Stimulated activated CD4-positive, alpha-beta T cell treated with anti-CD3 and anti-CD28 coated beads, Interleukin-2, amount 100 ng/mL, for 24 hours (primary cell): ENCODE measurements at regions not wholly inside any gene's neighbourhood (a gene's known extent, or its start where the extent isn't known, plus 50 kb on each side); places are given as distances from the start of the nearest gene placed in this dataset.

Experiments
- DNase-seq, 2 donors: peaks; one replicate each; pipeline ENCODE4 v3.0.0-alpha.2; 2020

- no peak for DNase-seq
These were observed 146.0 kb upstream of the FRMD4B start for GRCh38 chr3:69531576-69532546.

DNA sequence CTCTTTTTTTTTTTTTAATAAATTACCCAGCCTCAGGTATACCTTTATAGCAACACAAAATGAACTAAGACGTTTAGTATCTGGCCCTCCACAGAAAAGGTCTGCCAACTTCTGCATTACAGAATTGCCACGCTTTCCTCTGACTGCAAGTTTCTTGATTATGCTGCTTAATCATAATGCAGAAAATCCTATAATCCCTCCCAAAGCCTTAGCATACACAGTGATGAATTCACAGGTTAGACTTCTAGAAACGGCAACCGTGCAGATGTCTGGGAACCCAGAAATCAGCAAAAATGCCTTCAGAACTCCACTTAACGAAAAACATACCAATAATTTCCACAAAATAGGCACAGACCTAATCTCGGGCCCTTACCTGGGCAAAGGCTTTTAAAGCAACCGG is 144.7 kb upstream of the FRMD4B start:
- DNase-seq = no peak

DNA sequence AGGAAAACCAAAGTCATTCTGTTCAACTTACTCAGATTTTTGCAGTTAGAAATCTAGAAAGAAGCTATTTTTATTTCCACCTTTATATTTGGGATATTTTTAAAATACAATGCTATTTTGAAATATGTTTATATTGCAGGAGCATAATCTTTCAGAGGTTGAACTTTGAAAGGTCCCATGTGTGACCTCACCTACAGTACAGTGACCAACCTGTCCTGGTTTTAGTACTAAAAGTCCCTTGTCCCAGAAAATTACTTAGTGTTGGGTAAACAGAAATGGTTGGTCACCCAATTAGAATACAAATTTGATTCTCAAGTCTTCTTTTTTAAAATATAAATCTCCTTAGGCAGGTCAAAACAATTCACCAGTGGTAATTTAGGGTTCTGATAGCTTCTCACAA is 141.6 kb upstream of the FRMD4B start:
- no peak for DNase-seq

DNA sequence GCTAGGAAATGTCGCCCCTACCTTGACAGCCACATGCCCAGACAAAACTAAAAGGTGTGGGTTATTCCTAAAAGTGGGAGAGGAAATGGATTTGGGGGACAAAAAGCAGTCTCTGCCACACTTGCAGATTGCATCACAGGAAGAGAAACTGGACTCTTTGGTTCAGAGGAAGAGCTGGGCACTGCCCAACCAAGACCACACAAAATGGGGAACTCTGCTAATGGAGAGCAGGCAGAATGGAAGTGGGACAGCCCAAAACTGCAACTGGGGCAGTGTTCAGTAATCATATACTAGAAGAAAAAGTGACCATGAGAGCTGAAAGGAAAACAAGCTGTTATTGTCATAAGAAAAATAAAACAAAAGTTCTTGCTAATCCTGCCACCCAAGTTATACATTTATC is 138.9 kb upstream of the FRMD4B start:
- DNase-seq = no peak

DNA sequence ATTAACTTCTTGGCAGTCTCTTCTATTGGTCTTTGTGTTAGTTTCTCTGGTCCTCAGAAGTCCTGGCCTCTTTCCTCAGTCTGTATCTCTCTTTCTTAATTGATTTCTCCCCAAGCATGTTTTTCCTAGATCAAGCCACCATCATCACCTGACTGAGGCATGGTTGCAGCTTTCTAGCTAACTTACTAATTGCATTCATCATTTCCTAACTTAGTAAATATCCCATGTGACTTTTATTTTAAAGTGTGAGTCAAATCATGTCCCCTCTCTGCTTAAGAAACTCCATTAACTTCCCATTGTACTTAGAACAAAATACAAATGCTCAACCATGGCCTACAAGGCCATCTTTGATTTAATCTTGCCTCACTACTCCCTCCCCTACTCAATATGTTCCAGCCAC is 135.4 kb upstream of the FRMD4B start:
- DNase-seq = no peak

DNA sequence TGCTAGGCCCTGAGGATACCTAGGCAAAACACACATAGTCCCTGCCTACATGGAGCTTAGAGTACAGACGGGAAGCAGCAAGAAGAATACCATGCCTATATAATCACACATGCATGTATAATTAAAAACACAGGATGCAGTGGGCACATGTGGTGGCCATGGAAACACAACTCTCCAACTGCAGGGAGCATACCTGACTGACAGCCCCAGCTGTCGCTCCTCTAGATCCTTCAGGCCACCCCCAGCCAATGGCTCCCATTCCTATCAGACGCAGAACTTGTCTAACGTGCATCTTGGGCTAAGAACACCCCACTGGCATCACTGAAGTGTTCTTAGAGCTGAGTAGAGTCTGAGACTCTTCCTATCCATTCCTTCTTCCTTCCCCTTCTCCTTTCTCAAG is 125.5 kb upstream of the FRMD4B start:
- no peak for DNase-seq

DNA sequence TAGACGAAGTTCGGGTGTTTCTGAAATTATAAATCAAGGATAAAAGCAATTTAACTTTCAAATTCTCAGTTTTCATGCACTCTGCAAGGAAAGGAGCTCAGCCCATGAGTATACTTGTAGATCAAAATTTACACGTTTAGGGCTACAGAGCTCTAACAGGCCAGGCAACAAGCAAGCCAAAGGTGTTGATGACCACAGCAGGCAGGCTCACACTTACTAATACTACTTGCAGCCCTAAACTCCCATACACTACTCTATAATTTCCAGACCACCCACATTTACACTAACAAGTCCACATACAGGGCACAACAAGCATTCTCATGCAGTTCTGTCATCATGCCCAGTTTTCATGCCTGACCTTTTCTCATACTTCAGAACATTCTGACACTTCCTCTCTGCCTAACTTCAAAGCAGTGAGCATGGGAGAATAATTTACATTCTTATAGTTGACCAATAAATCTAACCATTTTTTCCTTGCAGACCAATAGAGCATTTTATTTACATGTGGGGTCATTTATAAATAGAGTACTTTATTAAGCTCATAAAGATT is 124.7 kb upstream of the FRMD4B start:
- DNase-seq = no peak

DNA sequence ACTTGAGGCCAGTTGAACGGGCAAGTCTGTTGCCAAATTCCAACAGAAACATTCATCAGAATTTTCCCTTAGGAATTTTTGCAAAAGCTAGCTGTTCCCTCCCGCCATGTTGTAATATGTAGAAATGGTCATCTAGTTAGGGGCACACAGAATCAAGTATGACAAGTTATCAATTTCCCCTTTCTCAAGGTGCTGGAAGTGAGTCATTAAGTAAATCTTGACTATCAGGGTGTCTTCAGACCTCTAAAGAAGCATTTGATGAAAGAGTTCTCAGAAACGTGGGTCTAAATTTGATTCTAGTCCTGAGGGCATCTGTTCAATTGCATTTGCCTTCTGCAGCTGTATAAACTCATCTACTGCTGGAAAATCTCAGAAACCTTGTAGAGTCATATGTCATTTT is 123.4 kb upstream of the FRMD4B start:
- no peak for DNase-seq

- DNase-seq = no peak
These were observed 120.0 kb upstream of the FRMD4B start for GRCh38 chr3:69505770-69506407.

GRCh38 chr3:69504232-69504631 is 118.3 kb upstream of the FRMD4B start:
- no peak for DNase-seq

DNA sequence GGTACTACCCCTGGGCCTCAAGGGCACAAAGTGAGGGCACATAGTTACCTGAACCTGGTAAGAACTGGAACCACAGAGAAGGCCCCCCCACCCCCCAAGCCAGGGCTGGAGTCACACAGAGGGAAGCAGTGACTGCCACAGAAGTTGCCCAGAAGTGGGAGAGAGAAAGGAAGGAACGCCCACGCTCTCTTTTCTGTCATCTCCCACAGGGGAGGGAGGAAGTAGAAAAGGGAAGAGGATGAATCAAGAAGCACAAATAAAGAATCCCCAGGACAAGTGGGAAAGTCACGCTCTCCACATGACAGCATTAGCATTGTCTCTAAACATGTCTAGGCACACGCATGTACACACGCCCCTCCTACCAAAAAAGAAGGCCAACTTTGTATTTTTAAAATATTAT is 114.7 kb upstream of the FRMD4B start:
- DNase-seq = no peak

DNA sequence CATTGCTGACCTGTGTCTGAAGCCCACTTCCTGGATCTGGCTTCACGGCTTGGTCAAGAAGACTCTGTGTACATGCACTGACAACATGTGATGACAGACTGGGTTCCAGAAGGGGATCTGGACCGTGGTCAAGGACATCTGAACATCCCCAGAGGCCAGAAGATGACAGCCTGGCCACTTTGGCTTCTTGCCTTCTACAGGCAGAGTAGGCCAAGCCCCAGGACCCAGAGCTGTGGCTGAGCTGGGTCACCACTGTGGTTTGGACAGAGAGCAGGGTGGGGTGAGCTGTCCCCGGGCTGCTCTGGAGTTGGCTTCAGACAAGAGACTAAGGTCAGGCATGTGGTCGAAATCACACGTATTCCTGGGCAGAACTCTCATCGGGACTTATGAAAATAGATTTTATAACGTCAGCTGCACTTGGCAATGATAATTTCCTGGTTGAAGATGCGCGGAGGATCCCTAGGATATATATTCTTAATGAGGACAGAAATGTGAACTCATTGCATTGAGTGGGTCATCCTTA is 114.1 kb upstream of the FRMD4B start:
- no peak for DNase-seq

DNA sequence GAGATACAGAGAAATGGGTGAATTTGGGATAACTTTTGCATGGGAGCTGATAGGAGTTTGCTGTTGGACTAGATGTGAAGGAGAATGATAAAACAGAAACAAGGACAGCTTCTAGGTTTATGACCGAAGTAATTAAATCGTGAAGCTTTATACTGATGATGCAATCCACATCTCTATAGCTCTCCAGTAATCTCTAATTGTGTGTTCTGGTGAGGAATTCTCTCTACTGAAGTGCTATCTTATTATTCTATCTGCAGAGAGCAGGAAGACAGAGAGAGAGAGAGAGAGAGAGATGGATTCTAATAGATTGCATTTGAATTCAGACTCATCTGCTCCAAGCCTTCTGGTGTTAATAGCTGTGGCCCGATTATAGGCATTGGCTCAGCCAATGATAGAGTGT is 113.5 kb upstream of the FRMD4B start:
- no peak for DNase-seq

DNA sequence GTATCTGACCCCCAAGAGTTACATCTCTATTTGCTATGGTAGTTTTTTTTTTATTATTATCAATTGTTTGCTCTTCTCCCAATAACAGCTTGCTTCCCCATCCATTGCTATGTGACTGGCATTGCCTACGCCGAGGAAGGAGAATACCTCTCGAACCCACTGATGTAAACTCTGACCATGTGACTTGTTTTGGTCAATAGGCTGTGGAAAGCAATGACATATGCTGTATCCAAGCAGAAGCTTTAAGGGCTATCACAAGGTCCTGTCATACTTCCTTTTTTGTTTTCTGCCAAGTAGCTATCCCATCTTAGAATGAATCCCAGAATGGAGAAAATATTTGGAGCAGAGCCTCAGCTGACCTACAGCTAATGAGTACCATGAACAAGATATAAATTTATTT is 111.0 kb upstream of the FRMD4B start:
- no peak for DNase-seq

- no peak for DNase-seq
These were observed 108.3 kb upstream of the FRMD4B start for GRCh38 chr3:69494185-69494584.

DNA sequence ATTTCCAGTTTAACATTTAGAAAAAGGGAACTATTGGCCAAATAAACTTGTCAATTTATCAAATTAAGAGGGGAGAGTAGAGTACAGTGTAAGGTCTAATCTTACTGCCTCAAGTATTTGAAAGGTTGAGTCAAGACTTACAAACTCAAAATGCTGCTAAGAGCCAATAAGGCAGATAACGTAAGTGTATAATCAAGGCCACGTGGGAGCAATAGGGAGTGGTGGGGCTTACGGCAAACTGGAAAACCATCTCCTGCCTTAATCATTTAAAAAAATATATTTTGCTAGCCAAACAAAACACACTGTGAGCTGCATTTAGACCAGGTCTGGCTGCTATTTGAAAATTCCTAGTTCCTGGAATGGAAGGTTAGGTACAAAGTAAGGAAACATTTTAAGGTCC is 107.3 kb upstream of the FRMD4B start:
- DNase-seq = no peak

- DNase-seq = no peak
These were observed 106.1 kb upstream of the FRMD4B start for GRCh38 chr3:69491975-69492374.

- no peak for DNase-seq
These were observed 105.1 kb upstream of the FRMD4B start for GRCh38 chr3:69490971-69491370.

- no peak for DNase-seq
These were observed 104.3 kb upstream of the FRMD4B start for GRCh38 chr3:69490235-69490634.

DNA sequence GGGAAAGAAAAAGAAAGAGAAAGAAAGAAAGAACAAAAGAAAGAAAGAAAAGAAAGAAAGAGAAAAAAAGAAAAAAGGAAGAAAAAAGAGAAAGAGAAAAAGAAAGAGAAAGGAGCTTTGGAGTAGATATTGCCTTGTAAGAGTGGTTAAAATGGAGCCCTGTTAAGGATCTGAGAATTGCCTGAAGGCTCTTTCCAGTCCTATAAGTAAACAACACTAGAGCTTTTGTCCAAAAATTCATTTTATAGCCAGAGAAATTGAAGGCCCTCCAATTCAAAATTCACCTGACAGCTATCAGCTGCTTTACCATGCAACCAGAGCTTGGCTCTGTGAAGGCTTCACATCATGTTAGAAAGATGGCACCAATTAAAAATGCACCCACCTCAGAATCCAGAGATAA is 102.1 kb upstream of the FRMD4B start:
- DNase-seq = no peak

DNA sequence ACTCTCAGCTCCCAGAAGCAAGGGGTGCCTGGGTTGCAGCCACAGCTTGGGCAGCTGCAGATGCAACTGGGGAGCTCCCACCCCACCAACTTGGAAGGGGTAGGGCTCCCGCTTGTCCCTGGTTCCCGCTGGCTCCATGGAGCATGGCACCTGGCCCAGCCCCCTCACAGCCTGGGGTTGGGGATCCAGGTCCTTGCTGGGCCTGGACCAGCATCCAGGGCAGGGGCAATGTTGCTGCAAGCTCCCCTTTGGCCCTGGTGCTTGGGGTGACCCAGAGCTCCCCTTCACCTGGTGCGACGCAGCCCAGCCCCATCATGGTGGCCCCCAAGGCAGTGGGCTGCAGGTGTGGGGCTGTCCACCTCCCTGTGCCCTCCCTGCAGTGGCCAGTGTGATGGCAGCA is 99.6 kb upstream of the FRMD4B start:
- DNase-seq = no peak

- DNase-seq = no peak
These were observed 98.9 kb upstream of the FRMD4B start for GRCh38 chr3:69484507-69485393.

DNA sequence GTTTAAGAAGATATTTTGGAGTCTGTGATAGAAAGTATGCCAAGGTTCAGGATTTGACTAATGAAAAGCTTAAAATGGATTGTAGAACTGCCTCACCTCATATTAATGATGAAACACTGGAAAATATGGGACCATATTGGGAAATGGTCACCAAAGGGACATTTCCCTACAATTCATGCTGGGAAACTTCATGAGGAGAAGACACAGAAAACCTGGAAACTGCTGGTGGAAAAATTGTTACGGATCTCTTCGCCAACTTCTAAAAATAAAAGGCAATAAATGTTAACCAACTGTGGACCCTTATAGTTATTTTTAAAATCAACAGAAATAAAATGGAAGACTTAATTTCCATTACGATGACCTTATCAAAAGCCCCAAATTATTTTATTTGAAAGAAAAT is 97.6 kb upstream of the FRMD4B start:
- no peak for DNase-seq
